Parathyroid adenoma (tissue), 2 donors: ENCODE measurements at regions not wholly inside any gene's neighbourhood (a gene's known extent, or its start where the extent isn't known, plus 50 kb on each side); places are given as distances from the start of the nearest gene placed in this dataset.

Experiments
- H2AFZ ChIP-seq: fragments of 300-600 bp; sonication (generic); one replicate; pipeline ENCODE4 v1.7.0; 2017; ENCODE audit warnings: antibody characterized with exemption, mild to moderate bottlenecking
- H3K27ac ChIP-seq: fragments of 300-600 bp; sonication (generic); one replicate; pipeline ENCODE4 v1.7.0; 2017
- H3K27me3 ChIP-seq: fragments of 300-600 bp; sonication (generic); one replicate; pipeline ENCODE4 v1.7.0; 2017; ENCODE audit warnings: low read length; ENCODE audit not compliant: control insufficient read depth, insufficient read depth
- H3K36me3 ChIP-seq: fragments of 300-600 bp; sonication (generic); one replicate; pipeline ENCODE4 v1.7.0; 2017; ENCODE audit warnings: low read length; ENCODE audit not compliant: control insufficient read depth, insufficient read depth
- H3K4me1 ChIP-seq: fragments of 300-600 bp; sonication (generic); one replicate; pipeline ENCODE4 v1.7.0; 2017; ENCODE audit warnings: control low read depth
- H3K4me2 ChIP-seq: fragments of 300-600 bp; sonication (generic); one replicate; pipeline ENCODE4 v1.7.0; 2017; ENCODE audit warnings: low read length
- H3K4me3 ChIP-seq: fragments of 300-600 bp; sonication (generic); one replicate; pipeline ENCODE4 v1.7.0; 2017; ENCODE audit warnings: low read depth, low read length
- H3K79me2 ChIP-seq: fragments of 300-600 bp; sonication (generic); one replicate; pipeline ENCODE4 v1.7.0; 2017; ENCODE audit warnings: control low read depth
- H3K9ac ChIP-seq: fragments of 300-600 bp; sonication (generic); one replicate; pipeline ENCODE4 v1.7.0; 2017; ENCODE audit warnings: mild to moderate bottlenecking
- H3K9me3 ChIP-seq: fragments of 300-600 bp; sonication (generic); one replicate; pipeline ENCODE4 v1.7.0; 2017; ENCODE audit warnings: low read length; ENCODE audit not compliant: control insufficient read depth
- TF ChIP-seq, protein P1 (sequence below): fragments of 300-600 bp; sonication (generic); IDR thresholded peaks from one replicate; pipeline ENCODE4 v1.7.0; 2017; ENCODE audit warnings: antibody characterized with exemption, mild to moderate bottlenecking
- donor health status: primary hyperparathyroidism.

DNA sequence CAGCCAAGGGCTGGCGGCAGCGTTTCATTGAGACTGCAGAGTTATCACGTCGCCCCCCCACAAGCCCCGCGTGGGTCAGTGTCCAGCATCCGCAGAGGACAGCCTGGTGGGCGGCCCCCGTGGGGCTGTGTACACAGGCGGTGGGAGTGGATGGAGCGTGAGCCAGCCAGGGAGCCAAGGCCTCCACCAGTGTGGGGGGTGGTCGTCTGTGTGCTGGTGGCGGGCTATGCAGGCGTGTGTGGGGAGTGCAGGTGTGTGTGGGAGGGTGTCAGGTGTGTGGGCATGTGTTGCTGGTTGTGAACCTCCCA, 56.5 kb upstream of the NKX1-1 start:
- H3K27me3 ChIP-seq = no peaks in the 10 kb centered on the region

DNA sequence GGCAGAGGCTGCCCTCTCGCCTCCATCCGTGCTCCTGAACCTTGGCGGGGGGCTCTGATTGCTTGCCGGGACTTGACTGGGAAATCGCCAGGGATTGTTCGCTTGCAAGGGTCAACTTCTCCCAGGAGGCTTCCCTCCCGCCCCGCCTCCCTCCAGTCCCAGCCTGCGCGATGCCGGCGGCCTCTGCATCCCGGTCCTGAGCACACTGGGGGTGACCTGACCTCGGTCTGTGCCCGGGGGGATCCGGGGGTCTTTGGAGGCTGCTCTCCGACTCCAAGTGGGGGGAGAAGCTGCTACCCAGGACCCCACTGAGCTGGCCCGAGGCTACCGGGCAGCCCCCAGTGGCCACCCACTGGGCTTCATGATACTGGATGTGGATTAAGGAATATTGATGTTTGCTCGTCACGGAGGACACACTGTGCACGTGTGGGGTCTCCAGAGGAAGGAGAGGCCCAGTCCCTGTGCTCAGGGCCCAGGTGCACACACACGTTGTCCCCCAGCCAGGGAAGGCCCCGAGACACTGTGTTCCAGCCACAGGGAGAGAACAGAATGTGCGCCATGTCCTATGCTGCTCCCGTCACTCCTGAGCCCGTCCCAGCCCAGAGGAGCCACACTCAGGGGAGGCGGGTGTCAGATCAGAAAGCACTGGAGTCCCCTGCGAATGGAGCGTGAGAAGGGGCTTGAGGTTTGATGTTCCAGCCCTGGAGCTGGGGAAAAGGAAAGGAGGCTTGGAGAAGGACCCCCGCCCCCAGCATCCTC, 55.9 kb upstream of the NKX1-1 start:
- no peak overlapping the region for H3K27ac ChIP-seq
- H3K27me3 ChIP-seq = no peaks in the 10 kb centered on the region

More for the DNA sequence above, 56.5 kb upstream of the NKX1-1 start:
- Histone ChIP-seq H3K9me3 (no peaks in the 10 kb centered on the region), H2AFZ (no peak overlapping the region), H3K4me2 (no peak overlapping the region), H3K27ac (no peak overlapping the region), H3K79me2 (no peaks in the 10 kb centered on the region), H3K4me1 (no peaks in the 10 kb centered on the region), H3K36me3 (no peaks in the 10 kb centered on the region), H3K4me3 (no peak overlapping the region), H3K9ac (no peak overlapping the region)
- TF ChIP-seq, protein P1, sequence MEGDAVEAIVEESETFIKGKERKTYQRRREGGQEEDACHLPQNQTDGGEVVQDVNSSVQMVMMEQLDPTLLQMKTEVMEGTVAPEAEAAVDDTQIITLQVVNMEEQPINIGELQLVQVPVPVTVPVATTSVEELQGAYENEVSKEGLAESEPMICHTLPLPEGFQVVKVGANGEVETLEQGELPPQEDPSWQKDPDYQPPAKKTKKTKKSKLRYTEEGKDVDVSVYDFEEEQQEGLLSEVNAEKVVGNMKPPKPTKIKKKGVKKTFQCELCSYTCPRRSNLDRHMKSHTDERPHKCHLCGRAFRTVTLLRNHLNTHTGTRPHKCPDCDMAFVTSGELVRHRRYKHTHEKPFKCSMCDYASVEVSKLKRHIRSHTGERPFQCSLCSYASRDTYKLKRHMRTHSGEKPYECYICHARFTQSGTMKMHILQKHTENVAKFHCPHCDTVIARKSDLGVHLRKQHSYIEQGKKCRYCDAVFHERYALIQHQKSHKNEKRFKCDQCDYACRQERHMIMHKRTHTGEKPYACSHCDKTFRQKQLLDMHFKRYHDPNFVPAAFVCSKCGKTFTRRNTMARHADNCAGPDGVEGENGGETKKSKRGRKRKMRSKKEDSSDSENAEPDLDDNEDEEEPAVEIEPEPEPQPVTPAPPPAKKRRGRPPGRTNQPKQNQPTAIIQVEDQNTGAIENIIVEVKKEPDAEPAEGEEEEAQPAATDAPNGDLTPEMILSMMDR = no peak

DNA sequence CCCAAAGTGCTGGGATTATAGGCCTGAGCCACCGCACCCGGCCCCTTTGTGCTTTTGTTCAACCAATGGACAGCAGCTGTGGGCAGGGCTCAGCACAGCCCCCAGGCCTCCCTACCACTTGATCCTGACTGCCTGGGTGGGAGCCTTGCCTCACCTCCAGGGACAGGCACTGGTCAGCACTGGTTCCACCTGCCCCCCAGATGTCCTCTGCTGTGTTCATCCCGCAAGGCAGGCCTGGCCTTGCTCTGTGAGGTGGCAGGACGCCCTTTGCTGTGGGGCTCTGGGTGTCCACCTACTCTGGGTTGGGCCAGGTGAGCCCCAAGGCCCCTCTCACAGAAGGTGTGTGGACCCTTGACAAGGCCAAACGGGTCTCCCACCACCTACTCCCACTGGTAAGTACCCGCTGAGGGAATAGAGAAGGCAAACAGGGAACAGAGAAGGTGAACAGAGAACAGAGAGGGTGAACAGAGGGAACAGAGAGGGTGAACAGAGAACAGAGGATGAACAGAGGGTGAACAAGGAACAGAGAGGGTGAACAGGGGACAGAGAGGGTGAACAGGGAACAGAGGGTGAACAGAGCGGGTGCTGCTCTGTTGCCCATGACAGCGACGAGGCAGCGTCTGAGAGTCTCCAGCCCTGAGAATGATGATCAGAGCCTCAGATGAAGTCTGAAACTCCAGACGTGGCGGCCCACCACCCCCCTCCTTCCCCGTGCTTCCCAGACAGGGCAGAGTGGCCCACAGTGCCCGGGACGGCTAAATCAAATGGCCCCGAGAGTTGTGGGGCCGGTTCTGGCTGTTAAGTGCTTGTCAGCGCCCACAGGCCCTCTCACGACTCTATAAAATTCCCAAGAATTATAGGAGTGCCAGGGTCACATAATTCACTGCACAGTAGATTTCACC, 55.0 kb upstream of the NKX1-1 start:
- Histone ChIP-seq H3K9ac (no peak overlapping the region), H3K4me3 (no peak overlapping the region), H2AFZ (no peak overlapping the region), H3K4me1 (no peaks in the 10 kb centered on the region), H3K9me3 (no peaks in the 10 kb centered on the region), H3K27me3 (no peaks in the 10 kb centered on the region), H3K79me2 (no peaks in the 10 kb centered on the region), H3K27ac (no peak overlapping the region), H3K36me3 (no peaks in the 10 kb centered on the region), H3K4me2 (no peak overlapping the region)
- TF ChIP-seq, protein P1 = no peak

More for the DNA sequence above, 55.9 kb upstream of the NKX1-1 start:
- Histone ChIP-seq H2AFZ (no peak overlapping the region), H3K4me2 (no peak overlapping the region), H3K36me3 (no peaks in the 10 kb centered on the region), H3K9ac (no peak overlapping the region), H3K4me1 (no peaks in the 10 kb centered on the region), H3K4me3 (no peak overlapping the region), H3K9me3 (no peaks in the 10 kb centered on the region), H3K79me2 (no peaks in the 10 kb centered on the region)
- TF ChIP-seq, protein P1 = no peak

- no peak overlapping the region for H3K4me2 ChIP-seq
- H3K36me3 ChIP-seq = no peaks in the 10 kb centered on the region
- no peaks in the 10 kb centered on the region for H3K79me2 ChIP-seq
- H2AFZ ChIP-seq = no peak overlapping the region
- H3K4me1 ChIP-seq = no peaks in the 10 kb centered on the region
- H3K27ac ChIP-seq = no peak overlapping the region
- TF ChIP-seq, protein P1 = no peak
- no peak overlapping the region for H3K9ac ChIP-seq
- H3K27me3 ChIP-seq = no peaks in the 10 kb centered on the region
- H3K9me3 ChIP-seq = no peaks in the 10 kb centered on the region
- H3K4me3 ChIP-seq = no peak overlapping the region
Measured at GRCh38 chr4:1459722-1460511, 53.7 kb upstream of the NKX1-1 start.
